ENCODE measurements at regions not wholly inside any gene's neighbourhood (a gene's known extent, or its start where the extent isn't known, plus 50 kb on each side); places are given as distances from the start of the nearest gene placed in this dataset.
A peak's percentile ranks its signal among the peaks of the same experiment; 100 is the strongest.

DNA sequence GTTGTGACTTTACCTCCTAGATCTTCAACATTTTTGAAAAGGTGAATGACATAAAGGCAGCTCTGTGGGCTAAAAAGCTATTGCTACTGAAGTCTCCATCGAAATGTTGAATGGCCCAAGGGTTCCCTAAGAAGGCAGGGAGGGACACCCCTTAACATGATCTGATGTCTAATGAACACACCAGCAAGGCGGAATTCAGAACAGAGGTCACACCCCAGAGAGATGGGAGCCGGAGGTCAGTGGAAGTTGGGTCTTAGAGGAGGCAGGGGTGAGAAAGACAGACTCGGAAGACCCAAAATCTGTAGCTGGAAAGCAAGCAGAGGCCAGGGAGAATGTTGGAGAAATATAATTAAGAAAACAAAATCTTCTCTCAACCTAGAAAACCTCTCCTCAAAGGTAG, 79.0 kb downstream of the TRIM29 start:
- Histone ChIP-seq H3K9ac (ENCODE audit: low read length) (no peak overlapping the region), H3K4me3 (ENCODE audit: low read length) (no peak overlapping the region), H3K36me3 (ENCODE audit: insufficient read depth, low read length) (no peaks in the 10 kb centered on the region), H3K4me2 (ENCODE audit: low read length) (no peak overlapping the region), H3F3A (ENCODE audit: insufficient read depth, low read length, poor library complexity, severe bottlenecking) (no peaks in the 10 kb centered on the region), H2AFZ (ENCODE audit: low read depth, low read length) (no peak overlapping the region), H3K9me3 (ENCODE audit: low read length) (no peaks in the 10 kb centered on the region), H3K9me2 (ENCODE audit: insufficient read depth, low read length) (no peaks in the 10 kb centered on the region), H3K79me2 (replicated peaks; ENCODE audit: insufficient read depth, low read length) (no peaks in the 10 kb centered on the region), H3K27ac (ENCODE audit: low read length) (no peak overlapping the region), H4K20me1 (ENCODE audit: insufficient read depth) (no peaks in the 10 kb centered on the region), H3K27me3 (ENCODE audit: insufficient read depth, low read depth, low read length) (no peaks in the 10 kb centered on the region)
- TF ChIP-seq MXI1 (conservative IDR thresholded peaks at IDR 0.05; ENCODE audit: poor library complexity, severe bottlenecking) (no peak), CTCF (IDR thresholded peaks at IDR 0.05; ENCODE audit: poor library complexity, severe bottlenecking) (no peak), POLR2AphosphoS5 (IDR thresholded peaks at IDR 0.05) (no peak), RAD21 (conservative IDR thresholded peaks at IDR 0.05) (no peak), EP300 (conservative IDR thresholded peaks at IDR 0.05; ENCODE audit: poor library complexity, severe bottlenecking) (no peak), EZH2 (IDR thresholded peaks at IDR 0.05; ENCODE audit: borderline replicate concordance, insufficient read depth, low read length, poor library complexity, severe bottlenecking) (no peak), TAF1 (IDR thresholded peaks at IDR 0.05; ENCODE audit: low read depth) (no peak), SMC3 (conservative IDR thresholded peaks at IDR 0.05; ENCODE audit: poor library complexity) (no peak)
- TF ChIP-seq, protein P1, sequence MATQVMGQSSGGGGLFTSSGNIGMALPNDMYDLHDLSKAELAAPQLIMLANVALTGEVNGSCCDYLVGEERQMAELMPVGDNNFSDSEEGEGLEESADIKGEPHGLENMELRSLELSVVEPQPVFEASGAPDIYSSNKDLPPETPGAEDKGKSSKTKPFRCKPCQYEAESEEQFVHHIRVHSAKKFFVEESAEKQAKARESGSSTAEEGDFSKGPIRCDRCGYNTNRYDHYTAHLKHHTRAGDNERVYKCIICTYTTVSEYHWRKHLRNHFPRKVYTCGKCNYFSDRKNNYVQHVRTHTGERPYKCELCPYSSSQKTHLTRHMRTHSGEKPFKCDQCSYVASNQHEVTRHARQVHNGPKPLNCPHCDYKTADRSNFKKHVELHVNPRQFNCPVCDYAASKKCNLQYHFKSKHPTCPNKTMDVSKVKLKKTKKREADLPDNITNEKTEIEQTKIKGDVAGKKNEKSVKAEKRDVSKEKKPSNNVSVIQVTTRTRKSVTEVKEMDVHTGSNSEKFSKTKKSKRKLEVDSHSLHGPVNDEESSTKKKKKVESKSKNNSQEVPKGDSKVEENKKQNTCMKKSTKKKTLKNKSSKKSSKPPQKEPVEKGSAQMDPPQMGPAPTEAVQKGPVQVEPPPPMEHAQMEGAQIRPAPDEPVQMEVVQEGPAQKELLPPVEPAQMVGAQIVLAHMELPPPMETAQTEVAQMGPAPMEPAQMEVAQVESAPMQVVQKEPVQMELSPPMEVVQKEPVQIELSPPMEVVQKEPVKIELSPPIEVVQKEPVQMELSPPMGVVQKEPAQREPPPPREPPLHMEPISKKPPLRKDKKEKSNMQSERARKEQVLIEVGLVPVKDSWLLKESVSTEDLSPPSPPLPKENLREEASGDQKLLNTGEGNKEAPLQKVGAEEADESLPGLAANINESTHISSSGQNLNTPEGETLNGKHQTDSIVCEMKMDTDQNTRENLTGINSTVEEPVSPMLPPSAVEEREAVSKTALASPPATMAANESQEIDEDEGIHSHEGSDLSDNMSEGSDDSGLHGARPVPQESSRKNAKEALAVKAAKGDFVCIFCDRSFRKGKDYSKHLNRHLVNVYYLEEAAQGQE (IDR thresholded peaks at IDR 0.05; ENCODE audit: borderline replicate concordance) = no peak

GRCh38 chr11:120057595-120058581, 80.0 kb downstream of the TRIM29 start:
- Histone ChIP-seq H4K20me1 (ENCODE audit: insufficient read depth) (no peaks in the 10 kb centered on the region), H3K79me2 (replicated peaks; ENCODE audit: insufficient read depth, low read length) (no peaks in the 10 kb centered on the region), H3K9ac (ENCODE audit: low read length) (no peak overlapping the region), H3K27ac (ENCODE audit: low read length) (peak overlapping the region; percentile 20), H3K36me3 (ENCODE audit: insufficient read depth, low read length) (no peaks in the 10 kb centered on the region), H3K9me3 (ENCODE audit: low read length) (no peaks in the 10 kb centered on the region), H3K4me3 (ENCODE audit: low read length) (no peak overlapping the region), H3K9me2 (ENCODE audit: insufficient read depth, low read length) (no peaks in the 10 kb centered on the region), H2AFZ (ENCODE audit: low read depth, low read length) (no peak overlapping the region), H3K4me2 (ENCODE audit: low read length) (no peak overlapping the region), H3F3A (ENCODE audit: insufficient read depth, low read length, poor library complexity, severe bottlenecking) (no peaks in the 10 kb centered on the region), H3K27me3 (ENCODE audit: insufficient read depth, low read depth, low read length) (no peaks in the 10 kb centered on the region)
- no peak for TF ChIP-seq EP300 (conservative IDR thresholded peaks at IDR 0.05; ENCODE audit: poor library complexity, severe bottlenecking)
- TF ChIP-seq EZH2 (IDR thresholded peaks at IDR 0.05; ENCODE audit: borderline replicate concordance, insufficient read depth, low read length, poor library complexity, severe bottlenecking) = no peak
- no peak for TF ChIP-seq SMC3 (conservative IDR thresholded peaks at IDR 0.05; ENCODE audit: poor library complexity)
- TF ChIP-seq CTCF (IDR thresholded peaks at IDR 0.05; ENCODE audit: poor library complexity, severe bottlenecking) = no peak
- no peak for TF ChIP-seq MXI1 (conservative IDR thresholded peaks at IDR 0.05; ENCODE audit: poor library complexity, severe bottlenecking)
- no peak for TF ChIP-seq RAD21 (conservative IDR thresholded peaks at IDR 0.05)
- TF ChIP-seq TAF1 (IDR thresholded peaks at IDR 0.05; ENCODE audit: low read depth) = no peak
- TF ChIP-seq, protein P1 (IDR thresholded peaks at IDR 0.05; ENCODE audit: borderline replicate concordance) = no peak
- no peak for TF ChIP-seq POLR2AphosphoS5 (IDR thresholded peaks at IDR 0.05)
